Astrocyte (in vitro differentiated cells and primary cell): ENCODE measurements at regions not wholly inside any gene's neighbourhood (a gene's known extent, or its start where the extent isn't known, plus 50 kb on each side); places are given as distances from the start of the nearest gene placed in this dataset.

Source experiments
- DNase-seq: peaks from one replicate; pipeline ENCODE4 v3.0.0-alpha.2; 2010; ENCODE audit warnings: low read depth
- FAIRE-seq: peaks from 2 replicates; lab custom pipeline; 2011; peaks lifted over from hg19 to GRCh38; lab: Jason Lieb, UNC
- H2AFZ ChIP-seq: 2 replicates; pipeline ENCODE4 v1.6.0; 2012; ENCODE audit warnings: low read depth, low read length, inconsistent platforms
- H3K27ac ChIP-seq: 2 replicates; pipeline ENCODE4 v1.5.1; 2011; ENCODE audit warnings: low read depth, low read length, inconsistent platforms
- H3K27me3 ChIP-seq: 2 replicates; pipeline ENCODE4 v1.6.0; 2011; ENCODE audit warnings: low read length, inconsistent platforms; ENCODE audit not compliant: insufficient read depth
- H3K36me3 ChIP-seq: 2 replicates; pipeline ENCODE4 v1.5.1; 2011; ENCODE audit warnings: low read length, inconsistent platforms; ENCODE audit not compliant: insufficient read depth
- H3K4me1 ChIP-seq: 2 replicates; pipeline ENCODE4 v1.5.1; 2011; ENCODE audit warnings: low read length, inconsistent platforms; ENCODE audit not compliant: insufficient read depth
- H3K4me2 ChIP-seq: 2 replicates; pipeline ENCODE4 v1.6.0; 2012; ENCODE audit warnings: low read length, inconsistent platforms
- H3K4me3 ChIP-seq: 2 replicates; pipeline ENCODE4 v1.5.1; 2011; ENCODE audit warnings: low read depth, mild to moderate bottlenecking, low read length, inconsistent platforms; ENCODE audit not compliant: insufficient read depth
- H3K79me2 ChIP-seq: 2 replicates; pipeline ENCODE4 v1.6.0; 2012; ENCODE audit warnings: mild to moderate bottlenecking, low read length, inconsistent platforms; ENCODE audit not compliant: insufficient read depth
- H3K9ac ChIP-seq: 2 replicates; pipeline ENCODE4 v1.6.0; 2012; ENCODE audit warnings: mild to moderate bottlenecking, low read length, inconsistent platforms
- H3K9me3 ChIP-seq: 2 replicates; pipeline ENCODE4 v1.5.1; 2012; ENCODE audit warnings: low read depth, mild to moderate bottlenecking, low read length, inconsistent platforms; ENCODE audit not compliant: insufficient read depth
- H4K20me1 ChIP-seq: 2 replicates; pipeline ENCODE4 v1.6.0; 2012; ENCODE audit warnings: low read length, inconsistent platforms; ENCODE audit not compliant: insufficient read depth
- H3K27ac Mint-ChIP-seq: one replicate; pipeline ENCODE4 v1.8.0; 2021; ENCODE audit warnings: mild to moderate bottlenecking, mixed read lengths; ENCODE audit not compliant: unreplicated experiment
- H3K27me3 Mint-ChIP-seq: one replicate; pipeline ENCODE4 v1.8.0; 2021; ENCODE audit warnings: low read depth, mixed read lengths; ENCODE audit not compliant: unreplicated experiment
- H3K36me3 Mint-ChIP-seq: one replicate; pipeline ENCODE4 v1.8.0; 2021; ENCODE audit warnings: low read depth, mixed read lengths; ENCODE audit not compliant: unreplicated experiment
- H3K4me1 Mint-ChIP-seq: one replicate; pipeline ENCODE4 v1.8.0; 2021; ENCODE audit warnings: low read depth, mixed read lengths; ENCODE audit not compliant: unreplicated experiment
- H3K4me3 Mint-ChIP-seq: one replicate; pipeline ENCODE4 v1.8.0; 2021; ENCODE audit warnings: mild to moderate bottlenecking, moderate library complexity, mixed read lengths; ENCODE audit not compliant: unreplicated experiment
- H3K9me3 Mint-ChIP-seq: one replicate; pipeline ENCODE4 v1.8.0; 2021; ENCODE audit warnings: mild to moderate bottlenecking, mixed read lengths; ENCODE audit not compliant: unreplicated experiment
- EZH2 ChIP-seq: IDR thresholded peaks from 2 replicates; pipeline ENCODE4 v1.6.1; 2012; ENCODE audit warnings: mild to moderate bottlenecking, low read length, inconsistent platforms; ENCODE audit not compliant: insufficient read depth
- TF ChIP-seq, protein P1 (sequence below): IDR thresholded peaks from 2 replicates; pipeline ENCODE4 v1.5.1; 2011; ENCODE audit warnings: low read depth, mild to moderate bottlenecking, inconsistent platforms, low read length, moderate library complexity; ENCODE audit not compliant: insufficient read depth

DNA sequence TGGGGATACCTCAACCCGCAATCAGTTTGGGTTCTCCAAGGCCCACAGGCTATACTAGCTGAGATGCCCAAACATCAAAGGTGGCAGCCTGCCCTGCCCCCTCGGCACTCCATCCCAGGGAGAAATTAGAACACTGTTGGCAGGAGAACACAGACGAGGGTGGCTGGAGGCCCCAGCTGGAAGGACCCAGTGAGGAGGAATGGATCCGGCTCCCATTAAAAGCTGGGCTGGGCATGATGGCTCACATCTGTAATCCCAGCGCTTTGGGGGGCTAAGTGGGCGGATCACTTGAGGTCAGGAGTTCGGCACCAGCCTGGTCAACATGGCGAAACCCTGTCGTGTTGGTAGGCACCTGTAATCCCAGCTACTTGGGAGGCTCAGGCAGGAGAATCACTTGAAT, 199.9 kb upstream of the GNAI1 start:
- Histone ChIP-seq H4K20me1 (no peaks in the 10 kb centered on the region), H3K27me3 (no peaks in the 10 kb centered on the region), H3K79me2 (no peaks in the 10 kb centered on the region), H3K4me1 (no peaks in the 10 kb centered on the region), H3K9ac (no peak overlapping the region), H3K36me3 (no peaks in the 10 kb centered on the region), H3K9me3 (no peaks in the 10 kb centered on the region), H3K4me2 (no peak overlapping the region), H2AFZ (no peak overlapping the region), H3K27ac (no peak overlapping the region), H3K4me3 (no peak overlapping the region)
- H3K27me3 Mint-ChIP-seq = peaks cover 3% of the 10 kb centered on the region
- TF ChIP-seq EZH2 = no peak
- TF ChIP-seq, protein P1, sequence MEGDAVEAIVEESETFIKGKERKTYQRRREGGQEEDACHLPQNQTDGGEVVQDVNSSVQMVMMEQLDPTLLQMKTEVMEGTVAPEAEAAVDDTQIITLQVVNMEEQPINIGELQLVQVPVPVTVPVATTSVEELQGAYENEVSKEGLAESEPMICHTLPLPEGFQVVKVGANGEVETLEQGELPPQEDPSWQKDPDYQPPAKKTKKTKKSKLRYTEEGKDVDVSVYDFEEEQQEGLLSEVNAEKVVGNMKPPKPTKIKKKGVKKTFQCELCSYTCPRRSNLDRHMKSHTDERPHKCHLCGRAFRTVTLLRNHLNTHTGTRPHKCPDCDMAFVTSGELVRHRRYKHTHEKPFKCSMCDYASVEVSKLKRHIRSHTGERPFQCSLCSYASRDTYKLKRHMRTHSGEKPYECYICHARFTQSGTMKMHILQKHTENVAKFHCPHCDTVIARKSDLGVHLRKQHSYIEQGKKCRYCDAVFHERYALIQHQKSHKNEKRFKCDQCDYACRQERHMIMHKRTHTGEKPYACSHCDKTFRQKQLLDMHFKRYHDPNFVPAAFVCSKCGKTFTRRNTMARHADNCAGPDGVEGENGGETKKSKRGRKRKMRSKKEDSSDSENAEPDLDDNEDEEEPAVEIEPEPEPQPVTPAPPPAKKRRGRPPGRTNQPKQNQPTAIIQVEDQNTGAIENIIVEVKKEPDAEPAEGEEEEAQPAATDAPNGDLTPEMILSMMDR = no peak
- no peaks in the 10 kb centered on the region for H3K9me3 Mint-ChIP-seq
- no peak for FAIRE-seq
- H3K36me3 Mint-ChIP-seq = no peaks in the 10 kb centered on the region
- H3K27ac Mint-ChIP-seq = no peak overlapping the region
- DNase-seq = no peak
- no peaks in the 10 kb centered on the region for H3K4me1 Mint-ChIP-seq
- no peak overlapping the region for H3K4me3 Mint-ChIP-seq

DNA sequence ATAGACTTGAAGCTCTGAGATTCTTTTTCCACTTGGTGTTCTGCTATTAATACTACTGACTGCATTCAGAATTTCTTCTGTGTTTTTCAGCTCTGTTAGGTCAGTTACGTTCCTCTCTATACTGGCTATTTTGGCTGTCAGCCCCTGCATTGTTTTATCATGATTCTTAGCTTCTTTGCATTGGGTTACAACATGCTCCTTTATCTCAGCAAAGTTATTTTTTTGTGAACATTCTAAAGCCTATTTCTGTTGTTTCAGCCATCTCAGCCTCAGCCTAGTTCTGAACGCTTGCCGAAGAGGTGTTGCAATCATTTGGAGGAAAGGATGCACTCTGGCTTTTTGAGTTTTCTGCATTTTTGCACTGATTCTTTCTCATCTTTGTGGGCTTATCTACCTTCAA, 201.5 kb upstream of the GNAI1 start:
- Mint-ChIP-seq H3K4me3 (no peak overlapping the region), H3K9me3 (no peaks in the 10 kb centered on the region), H3K36me3 (no peaks in the 10 kb centered on the region), H3K4me1 (no peaks in the 10 kb centered on the region), H3K27me3 (peaks cover 3% of the 10 kb centered on the region), H3K27ac (no peak overlapping the region)
- H4K20me1 ChIP-seq = no peaks in the 10 kb centered on the region
- peak overlapping the region; percentile 19 for H3K4me2 ChIP-seq
- no peak overlapping the region for H3K27ac ChIP-seq
- TF ChIP-seq, protein P1 = no peak
- TF ChIP-seq EZH2 = no peak
- H3K4me3 ChIP-seq = no peak overlapping the region
- H3K36me3 ChIP-seq = no peaks in the 10 kb centered on the region
- H3K79me2 ChIP-seq = no peaks in the 10 kb centered on the region
- H2AFZ ChIP-seq = no peak overlapping the region
- H3K9ac ChIP-seq = no peak overlapping the region
- no peaks in the 10 kb centered on the region for H3K27me3 ChIP-seq
- no peaks in the 10 kb centered on the region for H3K9me3 ChIP-seq
- H3K4me1 ChIP-seq = no peaks in the 10 kb centered on the region
- DNase-seq (peak; percentile 47), FAIRE-seq (no peak)

DNA sequence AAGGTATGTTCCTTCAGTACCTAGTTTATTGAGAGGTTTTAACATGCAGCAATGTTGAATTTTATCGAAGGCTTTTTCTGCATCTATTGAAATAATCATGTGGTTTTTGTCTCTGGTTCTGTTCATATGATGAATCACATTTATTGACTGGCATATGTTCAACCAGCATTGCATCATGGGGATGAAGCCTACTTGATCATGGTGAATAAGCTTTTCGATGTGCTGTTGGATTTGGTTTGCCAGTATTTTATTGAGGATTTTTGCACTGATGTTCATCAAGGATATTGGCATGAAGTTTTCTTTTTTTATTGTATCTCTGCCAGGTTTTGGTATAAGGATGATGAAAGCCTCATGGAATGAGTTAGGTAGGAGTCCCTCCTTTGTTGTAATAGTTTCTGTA, 204.0 kb upstream of the GNAI1 start:
- Histone ChIP-seq H3K4me2 (no peak overlapping the region), H3K4me3 (no peak overlapping the region), H3K4me1 (no peaks in the 10 kb centered on the region), H3K79me2 (no peaks in the 10 kb centered on the region), H2AFZ (no peak overlapping the region), H3K27me3 (no peaks in the 10 kb centered on the region), H3K36me3 (no peaks in the 10 kb centered on the region), H4K20me1 (no peaks in the 10 kb centered on the region), H3K9ac (no peak overlapping the region), H3K27ac (no peak overlapping the region), H3K9me3 (no peaks in the 10 kb centered on the region)
- no peak overlapping the region for H3K27ac Mint-ChIP-seq
- no peaks in the 10 kb centered on the region for H3K36me3 Mint-ChIP-seq
- no peak for FAIRE-seq
- H3K4me1 Mint-ChIP-seq = no peaks in the 10 kb centered on the region
- no peak overlapping the region for H3K4me3 Mint-ChIP-seq
- H3K9me3 Mint-ChIP-seq = no peaks in the 10 kb centered on the region
- peak; percentile 6 for DNase-seq
- no peak for TF ChIP-seq EZH2
- TF ChIP-seq, protein P1 = no peak
- peaks cover 3% of the 10 kb centered on the region for H3K27me3 Mint-ChIP-seq
